NOMO-1 treated with dmso at 0.1 percent for 144 hours (cell line): ENCODE measurements at regions not wholly inside any gene's neighbourhood (a gene's known extent, or its start where the extent isn't known, plus 50 kb on each side); places are given as distances from the start of the nearest gene placed in this dataset.
"Not testable (repeated sequence)": the region's sequence is repeated elsewhere in the genome, so short reads cannot be mapped to it uniquely, and the experiment has no call there.

Source experiments
- DNase-seq: peaks from one replicate; lab custom pipeline; 2025; ENCODE audit not compliant: unreplicated experiment; lab: John Stamatoyannopoulos, UW

- DNase-seq, result no peak
These were observed 1455.3 kb upstream of the FLRT2 start for GRCh38 chr14:84074626-84075025.

GRCh38 chr14:84080944-84081343, 1449.0 kb upstream of the FLRT2 start:
- DNase-seq, result no peak

- no peak for DNase-seq
These were observed 1445.8 kb upstream of the FLRT2 start for GRCh38 chr14:84084056-84084630.

- DNase-seq, result no peak
These were observed 1444.5 kb upstream of the FLRT2 start for GRCh38 chr14:84085493-84085892.

GRCh38 chr14:84086714-84087113, 1443.2 kb upstream of the FLRT2 start:
- DNase-seq, result no peak

- no peak for DNase-seq
These were observed 1441.9 kb upstream of the FLRT2 start for GRCh38 chr14:84087986-84088531.

- no peak for DNase-seq
These were observed 1439.1 kb upstream of the FLRT2 start for GRCh38 chr14:84090837-84091236.

- no peak for DNase-seq
These were observed 1434.3 kb upstream of the FLRT2 start for GRCh38 chr14:84095681-84096080.

- no peak for DNase-seq
These were observed 1431.7 kb upstream of the FLRT2 start for GRCh38 chr14:84098261-84098660.

- DNase-seq, result not testable (repeated sequence)
These were observed 1430.4 kb upstream of the FLRT2 start for GRCh38 chr14:84099560-84099959.

GRCh38 chr14:84107835-84108343, 1422.1 kb upstream of the FLRT2 start:
- no peak for DNase-seq

- no peak for DNase-seq
These were observed 1421.0 kb upstream of the FLRT2 start for GRCh38 chr14:84108746-84109457.

GRCh38 chr14:84112589-84112988, 1417.4 kb upstream of the FLRT2 start:
- no peak for DNase-seq

GRCh38 chr14:84125676-84126075, 1404.3 kb upstream of the FLRT2 start:
- DNase-seq, result no peak

- DNase-seq, result no peak
These were observed 1402.4 kb upstream of the FLRT2 start for GRCh38 chr14:84127495-84127894.

GRCh38 chr14:84128050-84128449, 1401.9 kb upstream of the FLRT2 start:
- no peak for DNase-seq

GRCh38 chr14:84129007-84129406, 1400.9 kb upstream of the FLRT2 start:
- DNase-seq, result peak; percentile 94

- DNase-seq, result no peak
These were observed 1400.0 kb upstream of the FLRT2 start for GRCh38 chr14:84129941-84130340.

- DNase-seq, result no peak
These were observed 1398.0 kb upstream of the FLRT2 start for GRCh38 chr14:84131924-84132323.

- DNase-seq, result no peak
These were observed 1385.8 kb upstream of the FLRT2 start for GRCh38 chr14:84144166-84144565.

- DNase-seq, result no peak
These were observed 1377.5 kb upstream of the FLRT2 start for GRCh38 chr14:84152452-84152851.

GRCh38 chr14:84162633-84163032, 1367.3 kb upstream of the FLRT2 start:
- no peak for DNase-seq
